ENCODE measurements at regions not wholly inside any gene's neighbourhood (a gene's known extent, or its start where the extent isn't known, plus 50 kb on each side); places are given as distances from the start of the nearest gene placed in this dataset.

DNA sequence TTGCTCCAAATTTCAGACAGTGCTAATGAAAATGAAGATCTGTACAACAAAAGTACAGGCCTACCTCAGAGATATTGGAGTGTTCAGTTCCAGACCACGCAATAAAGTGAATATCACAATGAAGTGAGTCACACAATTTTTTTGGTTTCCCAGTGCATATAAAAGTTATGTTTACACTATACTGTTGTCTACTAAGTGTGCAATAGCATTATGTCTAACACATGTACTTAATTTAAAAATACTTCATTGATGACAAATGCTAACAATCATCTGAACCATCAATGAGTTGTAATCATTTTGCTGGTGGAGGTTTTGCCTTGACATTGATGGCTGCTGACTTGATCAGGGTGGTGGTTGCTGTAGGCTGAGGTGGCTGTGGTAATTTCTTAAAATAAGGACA lies 60.6 kb upstream of the E2F8 start:
- TF ChIP-seq, protein P1, sequence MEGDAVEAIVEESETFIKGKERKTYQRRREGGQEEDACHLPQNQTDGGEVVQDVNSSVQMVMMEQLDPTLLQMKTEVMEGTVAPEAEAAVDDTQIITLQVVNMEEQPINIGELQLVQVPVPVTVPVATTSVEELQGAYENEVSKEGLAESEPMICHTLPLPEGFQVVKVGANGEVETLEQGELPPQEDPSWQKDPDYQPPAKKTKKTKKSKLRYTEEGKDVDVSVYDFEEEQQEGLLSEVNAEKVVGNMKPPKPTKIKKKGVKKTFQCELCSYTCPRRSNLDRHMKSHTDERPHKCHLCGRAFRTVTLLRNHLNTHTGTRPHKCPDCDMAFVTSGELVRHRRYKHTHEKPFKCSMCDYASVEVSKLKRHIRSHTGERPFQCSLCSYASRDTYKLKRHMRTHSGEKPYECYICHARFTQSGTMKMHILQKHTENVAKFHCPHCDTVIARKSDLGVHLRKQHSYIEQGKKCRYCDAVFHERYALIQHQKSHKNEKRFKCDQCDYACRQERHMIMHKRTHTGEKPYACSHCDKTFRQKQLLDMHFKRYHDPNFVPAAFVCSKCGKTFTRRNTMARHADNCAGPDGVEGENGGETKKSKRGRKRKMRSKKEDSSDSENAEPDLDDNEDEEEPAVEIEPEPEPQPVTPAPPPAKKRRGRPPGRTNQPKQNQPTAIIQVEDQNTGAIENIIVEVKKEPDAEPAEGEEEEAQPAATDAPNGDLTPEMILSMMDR (IDR thresholded peaks at IDR 0.05; ENCODE audit: borderline replicate concordance, extremely low read depth, low read length, poor library complexity, severe bottlenecking): no peak
- TF ChIP-seq EZH2 (IDR thresholded peaks at IDR 0.05; ENCODE audit: borderline replicate concordance, low read depth, low read length, severe bottlenecking): no peak
